NT2/D1 (cell line): ENCODE measurements at regions not wholly inside any gene's neighbourhood (a gene's known extent, or its start where the extent isn't known, plus 50 kb on each side); places are given as distances from the start of the nearest gene placed in this dataset.

ENCODE experiments used
- SUZ12 ChIP-seq: IDR thresholded peaks from 2 replicates; pipeline ENCODE4 v1.6.1; 2011; ENCODE audit not compliant: insufficient read length, insufficient read depth; ENCODE audit errors: extremely low read depth
- YY1 ChIP-seq: IDR thresholded peaks from 2 replicates; pipeline ENCODE4 v1.6.1; 2011; ENCODE audit not compliant: insufficient read length, insufficient read depth

DNA sequence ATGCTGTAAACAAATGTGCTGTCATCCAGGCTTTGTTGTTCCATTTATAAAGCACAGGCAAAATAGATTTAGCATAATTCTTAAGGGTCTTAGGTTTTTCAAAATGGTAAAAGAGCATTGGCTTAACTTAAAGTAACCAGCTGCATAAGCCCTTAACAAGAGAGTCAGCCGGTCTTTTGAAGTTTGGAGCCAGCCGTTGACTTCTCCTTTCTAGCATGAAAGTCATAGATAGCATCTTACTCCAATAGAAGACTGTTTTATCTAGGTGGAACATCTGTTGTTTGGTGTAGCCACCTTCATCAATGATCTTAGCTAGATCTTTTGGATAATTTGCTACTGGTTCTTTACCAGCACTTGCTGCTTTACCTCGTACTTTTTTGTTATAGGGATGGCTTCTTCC lies 297.5 kb upstream of the DCBLD2 start:
- TF ChIP-seq YY1 = no peak
- no peak for TF ChIP-seq SUZ12
